HG03280 (cell line): ENCODE measurements at regions not wholly inside any gene's neighbourhood (a gene's known extent, or its start where the extent isn't known, plus 50 kb on each side); places are given as distances from the start of the nearest gene placed in this dataset.

Source experiments
- ATAC-seq: cut with Tn5 transposase; IDR thresholded peaks from one replicate; pipeline ENCODE4 v1.9.1; 2021; ENCODE audit warnings: mild to moderate bottlenecking, moderate library complexity; ENCODE audit not compliant: unreplicated experiment

GRCh38 chr10:31720546-31720945 lies 208.1 kb downstream of the ARHGAP12 start:
- no peak for ATAC-seq

DNA sequence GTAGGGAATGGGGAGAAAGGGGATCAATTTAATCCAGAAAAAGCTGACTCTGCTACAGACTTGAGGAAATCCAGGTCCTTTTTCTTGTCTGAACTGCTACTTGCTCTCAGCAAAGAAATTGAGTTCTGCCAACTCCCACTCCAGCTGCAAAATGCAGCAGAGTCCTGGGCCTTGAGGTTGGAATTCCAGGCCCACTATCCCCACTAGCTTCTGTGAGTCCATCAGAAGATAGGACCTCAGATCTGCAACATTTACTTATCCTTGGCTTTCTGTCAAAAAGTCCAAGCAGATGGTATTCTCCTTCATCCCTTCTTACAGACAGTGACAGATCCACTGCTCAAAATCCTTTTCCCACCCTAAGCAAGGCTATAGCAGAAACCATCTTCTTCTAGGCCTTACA lies 219.2 kb downstream of the ARHGAP12 start:
- ATAC-seq: no peak

- no peak for ATAC-seq
Measured at GRCh38 chr10:31709028-31709427, 219.6 kb downstream of the ARHGAP12 start.

DNA sequence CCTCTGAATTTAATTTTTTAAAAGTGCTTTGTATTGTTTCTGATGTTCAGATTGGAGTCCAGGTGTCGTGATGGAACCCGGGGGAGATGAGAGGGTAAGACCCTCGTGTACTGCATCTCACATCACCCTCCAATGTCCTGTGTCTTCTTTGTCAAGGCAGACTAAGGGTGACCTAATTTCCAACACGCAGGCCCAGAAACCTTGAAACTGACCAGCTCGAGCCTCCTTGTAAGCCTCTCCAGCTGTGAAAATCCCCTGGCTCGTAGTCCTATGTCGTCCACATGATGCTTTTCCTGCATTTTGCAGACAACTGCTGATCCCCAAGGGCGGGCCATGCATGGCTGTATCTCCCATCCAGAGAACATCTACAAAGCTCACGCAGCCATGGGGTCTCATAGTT lies 220.2 kb downstream of the ARHGAP12 start:
- ATAC-seq: no peak

DNA sequence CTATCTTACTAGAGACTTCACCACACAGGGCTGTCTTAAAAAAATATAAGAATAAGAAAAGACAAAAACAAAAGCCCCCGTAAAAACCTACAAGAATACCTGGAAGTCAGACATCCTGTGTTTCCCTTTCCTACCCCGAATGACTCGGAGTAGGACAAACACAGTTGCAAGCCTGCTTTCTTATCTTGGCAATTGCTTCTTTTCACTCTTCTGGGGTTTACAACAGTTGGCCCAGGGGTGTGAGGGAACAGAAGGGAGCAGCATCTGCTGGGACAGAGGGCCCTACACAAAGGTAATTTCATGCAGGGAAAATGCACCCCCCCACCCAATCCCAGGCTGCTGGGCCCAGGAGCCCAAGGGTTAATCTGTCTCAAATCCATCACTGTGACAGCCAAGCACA lies 220.6 kb downstream of the ARHGAP12 start:
- peak; percentile 14 for ATAC-seq

DNA sequence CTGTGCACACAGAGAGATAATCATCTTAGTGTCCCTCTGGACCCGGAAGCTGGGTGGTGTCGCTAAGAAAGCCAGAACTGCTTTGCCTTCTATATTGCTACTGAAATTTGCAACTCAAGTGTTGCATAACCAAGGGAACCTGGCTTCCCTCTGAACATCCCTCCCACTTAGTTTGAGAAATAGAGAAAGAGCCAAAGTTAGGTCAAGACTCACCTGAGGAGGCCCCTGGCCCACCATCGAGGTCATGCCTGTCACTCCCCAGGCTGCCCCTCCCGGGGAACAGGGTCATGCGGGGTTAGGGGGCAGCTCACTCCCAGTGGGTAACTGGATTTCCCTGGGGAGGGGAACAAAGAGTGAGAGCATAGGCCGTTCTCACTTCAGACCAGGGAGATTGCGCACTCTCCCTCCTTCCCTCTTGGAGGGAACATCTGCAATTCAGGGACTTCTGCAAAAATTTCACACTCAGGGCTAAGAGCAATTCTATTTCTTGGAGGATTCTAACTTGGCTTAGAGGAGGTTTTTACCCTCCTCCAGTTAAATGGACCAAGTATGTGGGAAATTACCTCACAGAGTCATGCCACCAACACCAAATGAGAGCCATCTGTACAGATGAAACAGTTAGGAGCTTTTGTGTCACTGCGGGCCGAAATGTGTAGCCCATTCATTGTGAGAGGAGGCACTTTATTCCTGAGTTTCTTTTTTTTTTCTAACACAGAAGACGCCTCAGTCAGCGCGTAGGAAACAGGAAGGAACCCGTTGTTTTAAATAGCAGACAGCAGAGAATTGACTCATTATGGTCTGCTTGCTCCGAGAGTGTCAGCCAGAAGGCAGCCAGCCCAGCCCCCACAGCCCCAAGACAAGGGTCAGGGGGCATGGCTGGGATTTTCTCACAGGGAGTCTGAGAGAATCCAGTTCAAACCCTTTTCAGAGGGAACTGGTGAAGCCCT lies 221.3 kb downstream of the ARHGAP12 start:
- ATAC-seq: peak; percentile 82

- ATAC-seq: no peak
Measured at GRCh38 chr10:31706464-31707092, 222.1 kb downstream of the ARHGAP12 start.

GRCh38 chr10:31705136-31705535 lies 223.5 kb downstream of the ARHGAP12 start:
- ATAC-seq: no peak

- ATAC-seq: no peak
Measured at GRCh38 chr10:31704195-31704594, 224.4 kb downstream of the ARHGAP12 start.

DNA sequence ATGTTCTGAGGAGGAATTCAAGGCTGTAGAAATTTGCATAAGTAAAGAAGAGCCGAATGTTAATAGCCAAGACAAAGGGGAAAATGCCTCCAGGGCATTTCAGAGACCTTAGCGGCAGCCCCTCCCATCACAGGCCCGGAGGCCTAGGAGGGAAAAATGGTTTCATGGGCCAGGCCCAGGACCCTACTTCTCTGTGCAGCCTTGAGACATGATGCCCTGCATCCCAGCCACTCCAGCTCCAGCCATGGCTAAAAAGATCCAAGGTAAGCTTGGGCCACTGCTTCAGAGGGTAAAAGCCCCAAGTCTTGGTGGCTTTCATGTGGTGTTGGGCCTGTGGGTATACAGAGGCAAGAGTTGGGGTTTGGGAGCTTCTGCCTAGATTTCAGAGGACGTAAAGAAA lies 225.7 kb downstream of the ARHGAP12 start:
- no peak for ATAC-seq

DNA sequence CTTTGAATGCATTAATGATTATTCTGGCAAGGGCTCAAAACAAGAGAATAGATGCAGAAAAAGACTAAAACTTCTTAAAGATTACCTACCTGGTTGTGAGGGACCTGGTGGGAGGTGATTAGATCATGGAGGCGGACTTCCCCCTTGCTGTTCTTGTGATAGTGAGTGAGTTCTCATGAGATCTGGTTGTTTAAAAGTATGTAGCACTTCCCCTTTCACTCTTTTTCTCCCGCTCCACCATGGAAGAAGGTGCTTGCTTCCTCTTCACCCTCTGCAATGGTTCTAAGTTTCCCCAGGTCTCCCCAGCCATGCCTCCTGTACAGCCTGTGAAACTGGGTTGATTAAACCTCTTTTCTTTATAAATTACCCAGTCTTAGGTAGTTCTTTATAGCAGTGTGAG lies 226.6 kb downstream of the ARHGAP12 start:
- no peak for ATAC-seq

- ATAC-seq: no peak
Measured at GRCh38 chr10:31701546-31701945, 227.1 kb downstream of the ARHGAP12 start.

DNA sequence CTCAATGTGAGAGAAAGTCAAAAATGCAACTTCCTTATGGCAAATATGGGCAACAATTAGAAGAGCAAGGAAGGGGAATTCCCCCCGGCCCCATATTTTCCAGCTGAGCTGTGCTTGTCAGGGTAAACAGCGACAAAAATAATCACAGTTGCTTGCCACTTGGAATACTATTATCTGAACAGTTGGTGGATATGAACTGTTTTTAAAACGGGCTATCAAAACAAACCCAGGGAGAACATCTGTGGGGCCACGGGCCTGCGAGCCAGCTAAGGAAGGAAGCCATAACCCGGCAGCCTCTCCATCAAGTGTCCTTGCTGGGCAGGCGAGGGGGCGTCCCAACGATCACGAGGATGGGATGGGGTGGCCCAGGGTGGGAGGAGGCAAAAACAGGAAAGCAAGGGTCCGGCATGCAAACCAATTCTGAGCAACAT lies 228.4 kb downstream of the ARHGAP12 start:
- ATAC-seq: no peak

GRCh38 chr10:31698181-31698830 lies 230.3 kb downstream of the ARHGAP12 start:
- no peak for ATAC-seq

- no peak for ATAC-seq
Measured at GRCh38 chr10:31697271-31698180, 231.1 kb downstream of the ARHGAP12 start.

GRCh38 chr10:31694929-31695837 lies 233.4 kb downstream of the ARHGAP12 start:
- no peak for ATAC-seq

GRCh38 chr10:31694126-31694685 lies 234.4 kb downstream of the ARHGAP12 start:
- no peak for ATAC-seq

DNA sequence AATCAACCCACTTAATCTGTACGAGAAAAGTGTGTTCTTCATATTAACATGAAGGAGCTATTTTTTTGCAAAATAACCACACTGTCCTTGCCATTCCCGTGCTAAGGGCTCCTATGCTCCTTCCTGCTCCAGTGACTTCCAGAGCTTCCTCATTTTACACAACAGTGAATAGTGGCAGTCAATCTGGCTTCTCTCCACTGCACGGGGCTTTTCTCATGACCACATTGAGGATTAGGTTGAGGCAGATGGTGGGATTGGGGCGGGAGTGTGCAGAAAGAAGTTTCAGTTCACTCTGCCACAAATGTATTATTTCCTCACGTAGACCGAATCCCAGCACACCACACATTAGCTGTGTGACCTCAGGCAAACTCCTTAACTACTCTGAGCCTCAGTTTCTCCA lies 235.1 kb downstream of the ARHGAP12 start:
- no peak for ATAC-seq

GRCh38 chr10:31689233-31689632 lies 239.4 kb downstream of the ARHGAP12 start:
- no peak for ATAC-seq
